Transverse colon (tissue), 3 donors: ENCODE measurements at regions not wholly inside any gene's neighbourhood (a gene's known extent, or its start where the extent isn't known, plus 50 kb on each side); places are given as distances from the start of the nearest gene placed in this dataset.

Experiments
- CTCF ChIP-seq, 5 experiments: fragments of 200-600 bp in 3 of 5; fragments of 450-650 bp in 2 of 5; sonication (generic) in 3 of 5; IDR thresholded peaks; 1 replicate in 2 of 5; 2 replicates in 3 of 5; pipeline ENCODE4 v1.5.1; 2016 to 2017; ENCODE audit warnings: antibody characterized with exemption in 5 of 5, inconsistent platforms in 3 of 5, mild to moderate bottlenecking in 2 of 5, moderate library complexity in 1 of 5
- EP300 ChIP-seq: sonication (generic); formaldehyde crosslinking; IDR thresholded peaks from one replicate; pipeline ENCODE4 v1.6.1; 2017; ENCODE audit warnings: antibody characterized with exemption, low read depth
- POLR2A ChIP-seq: fragments of 450-650 bp; IDR thresholded peaks from one replicate; pipeline ENCODE4 v1.6.1; 2016; ENCODE audit warnings: antibody characterized with exemption, mild to moderate bottlenecking, moderate library complexity

- no peak for TF ChIP-seq EP300
- TF ChIP-seq POLR2A, result no peak
- TF ChIP-seq CTCF (IDR thresholded peaks at IDR 0.05), result no peak
Observed at GRCh38 chr7:16091701-16092310, 329.5 kb downstream of the CRPPA start.
